ENCODE measurements at regions not wholly inside any gene's neighbourhood (a gene's known extent, or its start where the extent isn't known, plus 50 kb on each side); places are given as distances from the start of the nearest gene placed in this dataset.

GRCh38 chr2:207473049-207473930, 56.5 kb upstream of the CREB1 start:
- Histone ChIP-seq H3K9me3 (ENCODE audit: control insufficient read depth, low read length) (no peaks in the 10 kb centered on the region), H3K4me1 (ENCODE audit: control insufficient read depth, insufficient read depth, low read length, poor library complexity, severe bottlenecking) (peaks cover 15% of the 10 kb centered on the region), H3K4me3 (ENCODE audit: extremely low read depth, insufficient read depth, low read length, poor library complexity, severe bottlenecking) (no peak overlapping the region), H3K27ac (ENCODE audit: low read depth, low read length, severe bottlenecking) (peak overlapping the region; percentile 11), H3K36me3 (ENCODE audit: control insufficient read depth, insufficient read depth, low read length) (no peaks in the 10 kb centered on the region)
- 13 to 18% methylated on average over 3 to 5 of the region's 9 CpGs for WGBS, 2 experiments (ENCODE audit: insufficient coverage in 2 of 2)

- Histone ChIP-seq H3K9me3 (ENCODE audit: control insufficient read depth, low read length) (no peaks in the 10 kb centered on the region), H3K27ac (ENCODE audit: low read depth, low read length, severe bottlenecking) (no peak overlapping the region), H3K4me1 (ENCODE audit: control insufficient read depth, insufficient read depth, low read length, poor library complexity, severe bottlenecking) (peaks cover 19% of the 10 kb centered on the region), H3K36me3 (ENCODE audit: control insufficient read depth, insufficient read depth, low read length) (no peaks in the 10 kb centered on the region), H3K4me3 (ENCODE audit: extremely low read depth, insufficient read depth, low read length, poor library complexity, severe bottlenecking) (no peak overlapping the region)
- WGBS, 2 experiments (ENCODE audit: insufficient coverage in 2 of 2): 100% methylated on average over 1 of the region's 5 CpGs; no CpG with 5 or more reads in 1 of the 2 experiments
Observed at GRCh38 chr2:207473931-207474235, 55.9 kb upstream of the CREB1 start.

- H3K27ac ChIP-seq (ENCODE audit: low read depth, low read length, severe bottlenecking): no peak overlapping the region
- peaks cover 27% of the 10 kb centered on the region for H3K4me1 ChIP-seq (ENCODE audit: control insufficient read depth, insufficient read depth, low read length, poor library complexity, severe bottlenecking)
- no peaks in the 10 kb centered on the region for H3K36me3 ChIP-seq (ENCODE audit: control insufficient read depth, insufficient read depth, low read length)
- no peak overlapping the region for H3K4me3 ChIP-seq (ENCODE audit: extremely low read depth, insufficient read depth, low read length, poor library complexity, severe bottlenecking)
- H3K9me3 ChIP-seq (ENCODE audit: control insufficient read depth, low read length): no peaks in the 10 kb centered on the region
- 26 to 31% methylated on average over 6 to 8 of the region's 13 CpGs for WGBS, 2 experiments (ENCODE audit: insufficient coverage in 2 of 2)
Observed at GRCh38 chr2:207474863-207475485, 54.8 kb upstream of the CREB1 start.

- Histone ChIP-seq H3K4me1 (ENCODE audit: control insufficient read depth, insufficient read depth, low read length, poor library complexity, severe bottlenecking) (peaks cover 29% of the 10 kb centered on the region), H3K27ac (ENCODE audit: low read depth, low read length, severe bottlenecking) (no peak overlapping the region), H3K36me3 (ENCODE audit: control insufficient read depth, insufficient read depth, low read length) (no peaks in the 10 kb centered on the region), H3K9me3 (ENCODE audit: control insufficient read depth, low read length) (no peaks in the 10 kb centered on the region), H3K4me3 (ENCODE audit: extremely low read depth, insufficient read depth, low read length, poor library complexity, severe bottlenecking) (no peak overlapping the region)
- WGBS, 2 experiments (ENCODE audit: insufficient coverage in 2 of 2): 33 to 85% methylated on average over 1 to 3 of the region's 3 CpGs
Observed at GRCh38 chr2:207475546-207475945, 54.2 kb upstream of the CREB1 start.

GRCh38 chr2:207477896-207478295, 51.9 kb upstream of the CREB1 start:
- no peak overlapping the region for H3K27ac ChIP-seq (ENCODE audit: low read depth, low read length, severe bottlenecking)
- 90 to 91% methylated on average over 4 of the region's 5 CpGs for WGBS, 2 experiments (ENCODE audit: insufficient coverage in 2 of 2)
- peaks cover 29% of the 10 kb centered on the region for H3K4me1 ChIP-seq (ENCODE audit: control insufficient read depth, insufficient read depth, low read length, poor library complexity, severe bottlenecking)
- no peak overlapping the region for H3K4me3 ChIP-seq (ENCODE audit: extremely low read depth, insufficient read depth, low read length, poor library complexity, severe bottlenecking)
- no peaks in the 10 kb centered on the region for H3K9me3 ChIP-seq (ENCODE audit: control insufficient read depth, low read length)
- H3K36me3 ChIP-seq (ENCODE audit: control insufficient read depth, insufficient read depth, low read length): no peaks in the 10 kb centered on the region

- Histone ChIP-seq H3K36me3 (ENCODE audit: control insufficient read depth, insufficient read depth, low read length) (no peaks in the 10 kb centered on the region), H3K9me3 (ENCODE audit: control insufficient read depth, low read length) (no peaks in the 10 kb centered on the region), H3K4me1 (ENCODE audit: control insufficient read depth, insufficient read depth, low read length, poor library complexity, severe bottlenecking) (peaks cover 29% of the 10 kb centered on the region), H3K4me3 (ENCODE audit: extremely low read depth, insufficient read depth, low read length, poor library complexity, severe bottlenecking) (no peak overlapping the region), H3K27ac (ENCODE audit: low read depth, low read length, severe bottlenecking) (no peak overlapping the region)
- WGBS, 2 experiments (ENCODE audit: insufficient coverage in 2 of 2): 80% methylated on average over 2 of the region's 3 CpGs; no CpG with 5 or more reads in 1 of the 2 experiments
Observed at GRCh38 chr2:207478572-207478971, 51.2 kb upstream of the CREB1 start.

- Histone ChIP-seq H3K27ac (ENCODE audit: low read depth, low read length, severe bottlenecking) (no peak overlapping the region), H3K4me3 (ENCODE audit: extremely low read depth, insufficient read depth, low read length, poor library complexity, severe bottlenecking) (no peak overlapping the region), H3K4me1 (ENCODE audit: control insufficient read depth, insufficient read depth, low read length, poor library complexity, severe bottlenecking) (peaks cover 31% of the 10 kb centered on the region), H3K36me3 (ENCODE audit: control insufficient read depth, insufficient read depth, low read length) (no peaks in the 10 kb centered on the region), H3K9me3 (ENCODE audit: control insufficient read depth, low read length) (no peaks in the 10 kb centered on the region)
- 89% methylated on average over 3 of the region's 5 CpGs; no CpG with 5 or more reads in 1 of the 2 experiments for WGBS, 2 experiments (ENCODE audit: insufficient coverage in 2 of 2)
Observed at GRCh38 chr2:207479198-207479785, 50.5 kb upstream of the CREB1 start.
